Mesendoderm (in vitro differentiated cells): ENCODE measurements at regions not wholly inside any gene's neighbourhood (a gene's known extent, or its start where the extent isn't known, plus 50 kb on each side); places are given as distances from the start of the nearest gene placed in this dataset.

ENCODE experiments used
- DNase-seq: peaks from one replicate; pipeline ENCODE4 v3.0.0; 2013
- H2AK5ac ChIP-seq: 2 replicates; pipeline ENCODE4 v1.6.1; 2013; ENCODE audit warnings: low read length, inconsistent platforms
- H2BK120ac ChIP-seq: 2 replicates; pipeline ENCODE4 v1.6.1; 2013; ENCODE audit warnings: low read depth, mild to moderate bottlenecking, low read length, moderate library complexity, mixed read lengths
- H2BK15ac ChIP-seq: replicated peaks from 2 replicates; pipeline ENCODE4 v1.6.1; 2013; ENCODE audit warnings: low read depth, mild to moderate bottlenecking, moderate library complexity
- H2BK5ac ChIP-seq: 2 replicates; pipeline ENCODE4 v1.6.1; 2013; ENCODE audit warnings: low read length, inconsistent platforms
- H3K18ac ChIP-seq: 2 replicates; pipeline ENCODE4 v1.6.1; 2013; ENCODE audit warnings: mild to moderate bottlenecking, low read length, mixed read lengths
- H3K23ac ChIP-seq: one replicate; pipeline ENCODE4 v1.6.1; 2013; ENCODE audit warnings: low read length
- H3K27ac ChIP-seq: 2 replicates; pipeline ENCODE4 v1.5.1; 2013; ENCODE audit warnings: low read depth, mild to moderate bottlenecking, inconsistent platforms, low read length, moderate library complexity
- H3K27me3 ChIP-seq: 2 replicates; pipeline ENCODE4 v1.6.1; 2013; ENCODE audit warnings: low read length, control low read depth, mild to moderate bottlenecking, inconsistent platforms; ENCODE audit not compliant: insufficient read depth, poor library complexity
- H3K36me3 ChIP-seq: 2 replicates; pipeline ENCODE4 v1.6.1; 2013; ENCODE audit warnings: low read length, inconsistent platforms; ENCODE audit not compliant: control insufficient read depth, insufficient read depth
- H3K4ac ChIP-seq: one replicate; pipeline ENCODE4 v1.6.1; 2013; ENCODE audit warnings: low read depth, mild to moderate bottlenecking, low read length, moderate library complexity
- H3K4me1 ChIP-seq: 2 replicates; pipeline ENCODE4 v1.6.1; 2013; ENCODE audit warnings: low read depth, low read length, inconsistent platforms; ENCODE audit not compliant: control insufficient read depth
- H3K4me2 ChIP-seq: 2 replicates; pipeline ENCODE4 v1.6.1; 2013; ENCODE audit warnings: low read length
- H3K4me3 ChIP-seq: 2 replicates; pipeline ENCODE4 v1.5.1; 2013; ENCODE audit warnings: mild to moderate bottlenecking, low read length
- H3K56ac ChIP-seq: one replicate; pipeline ENCODE4 v1.6.1; 2013; ENCODE audit warnings: low read length
- H3K79me1 ChIP-seq: 2 replicates; pipeline ENCODE4 v1.6.1; 2013; ENCODE audit warnings: low read length, inconsistent platforms
- H3K79me2 ChIP-seq: 2 replicates; pipeline ENCODE4 v1.6.1; 2013; ENCODE audit warnings: mild to moderate bottlenecking, low read length; ENCODE audit not compliant: control insufficient read depth, insufficient read depth
- H3K9ac ChIP-seq: 2 replicates; pipeline ENCODE4 v1.6.1; 2013; ENCODE audit warnings: low read length, inconsistent platforms
- H4K5ac ChIP-seq: one replicate; pipeline ENCODE4 v1.6.1; 2013; ENCODE audit warnings: low read length
- H4K8ac ChIP-seq: one replicate; pipeline ENCODE4 v1.6.1; 2013; ENCODE audit warnings: low read depth, mild to moderate bottlenecking, control low read depth, low read length, moderate library complexity
- WGBS: extraction: QIAGEN DNeasy Blood & Tissue Kit; methylation state at CpG from one replicate; pipeline ENCODE4 v1.1.7; 2013; ENCODE audit warnings: low lambda C conversion rate, missing lambda C conversion rate; ENCODE audit not compliant: insufficient coverage; ENCODE audit errors: extremely low coverage; 5-methylcytosine and 5-hydroxymethylcytosine counted together

DNA sequence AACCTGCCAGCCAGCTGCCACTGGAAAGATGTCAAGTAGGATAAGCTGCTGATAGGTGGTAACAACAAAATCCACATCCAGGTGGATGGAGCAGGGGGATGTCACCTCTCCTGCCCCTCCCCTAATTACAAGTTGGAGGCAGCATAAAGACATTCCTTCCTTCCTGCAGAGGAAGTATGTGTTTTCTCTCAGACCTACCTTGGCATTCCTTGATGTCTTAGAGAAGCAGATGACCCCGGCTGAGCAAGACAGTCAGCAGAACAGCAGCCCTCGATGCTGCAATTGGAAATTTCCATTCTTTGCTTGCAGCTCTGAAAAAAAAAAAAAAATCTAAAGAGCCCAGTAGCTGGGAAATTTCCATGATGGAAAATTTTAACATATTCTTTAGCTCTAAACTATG lies 137.5 kb upstream of the MKLN1 start:
- no peak overlapping the region for H3K4ac ChIP-seq
- H4K8ac ChIP-seq = no peak overlapping the region
- WGBS = no CpG with 5 or more reads among the region's 2 CpGs
- no peak overlapping the region for H3K4me2 ChIP-seq
- H2AK5ac ChIP-seq = no peak overlapping the region
- peaks cover 8% of the 10 kb centered on the region for H3K4me1 ChIP-seq
- no peaks in the 10 kb centered on the region for H3K27me3 ChIP-seq
- no peak overlapping the region for H3K27ac ChIP-seq
- no peaks in the 10 kb centered on the region for H3K79me2 ChIP-seq
- H3K79me1 ChIP-seq = no peaks in the 10 kb centered on the region
- H3K36me3 ChIP-seq = no peaks in the 10 kb centered on the region
- no peak overlapping the region for H3K4me3 ChIP-seq
- H2BK5ac ChIP-seq = no peak overlapping the region
- H3K23ac ChIP-seq = no peak overlapping the region
- no peak overlapping the region for H3K18ac ChIP-seq
- peak; percentile 95 for DNase-seq
- H2BK120ac ChIP-seq = no peak overlapping the region
- no peak overlapping the region for H2BK15ac ChIP-seq
- no peak overlapping the region for H3K56ac ChIP-seq
- no peak overlapping the region for H4K5ac ChIP-seq
- H3K9ac ChIP-seq = no peak overlapping the region

DNA sequence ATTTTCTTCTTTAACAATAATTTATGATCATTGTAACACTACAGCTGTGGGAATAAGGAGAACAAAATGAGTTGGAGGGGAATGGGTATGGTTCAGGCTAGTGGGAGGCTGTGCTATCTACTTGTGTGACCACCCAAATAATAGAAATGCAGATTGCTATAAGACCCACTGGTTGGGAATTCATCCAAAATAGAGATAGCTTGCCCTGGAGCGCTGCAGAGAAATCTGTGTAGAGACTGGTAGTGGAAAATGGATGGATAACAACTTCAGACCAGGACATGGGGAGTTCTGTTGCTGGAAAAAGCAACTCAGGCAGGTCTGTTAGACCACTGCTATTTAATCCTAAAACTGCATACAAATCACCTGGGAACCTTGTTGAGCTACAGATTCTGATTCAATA lies 137.1 kb upstream of the MKLN1 start:
- peak overlapping the region; percentile 74 for H3K23ac ChIP-seq
- no peak overlapping the region for H4K8ac ChIP-seq
- no peak for DNase-seq
- H3K4me1 ChIP-seq = peaks cover 8% of the 10 kb centered on the region
- peak overlapping the region; percentile 54 for H3K18ac ChIP-seq
- H3K56ac ChIP-seq = peak overlapping the region; percentile 78
- H3K27ac ChIP-seq = peak overlapping the region; percentile 50
- no peak overlapping the region for H4K5ac ChIP-seq
- no peaks in the 10 kb centered on the region for H3K79me2 ChIP-seq
- no peaks in the 10 kb centered on the region for H3K27me3 ChIP-seq
- no peaks in the 10 kb centered on the region for H3K36me3 ChIP-seq
- H3K4me3 ChIP-seq = no peak overlapping the region
- H2BK5ac ChIP-seq = peak overlapping the region; percentile 61
- H2BK15ac ChIP-seq = no peak overlapping the region
- peak overlapping the region; percentile 63 for H2BK120ac ChIP-seq
- WGBS = no CpG with 5 or more reads among the region's 1 CpG
- no peak overlapping the region for H3K4me2 ChIP-seq
- no peak overlapping the region for H2AK5ac ChIP-seq
- H3K9ac ChIP-seq = no peak overlapping the region
- H3K4ac ChIP-seq = peak overlapping the region; percentile 60
- no peaks in the 10 kb centered on the region for H3K79me1 ChIP-seq

DNA sequence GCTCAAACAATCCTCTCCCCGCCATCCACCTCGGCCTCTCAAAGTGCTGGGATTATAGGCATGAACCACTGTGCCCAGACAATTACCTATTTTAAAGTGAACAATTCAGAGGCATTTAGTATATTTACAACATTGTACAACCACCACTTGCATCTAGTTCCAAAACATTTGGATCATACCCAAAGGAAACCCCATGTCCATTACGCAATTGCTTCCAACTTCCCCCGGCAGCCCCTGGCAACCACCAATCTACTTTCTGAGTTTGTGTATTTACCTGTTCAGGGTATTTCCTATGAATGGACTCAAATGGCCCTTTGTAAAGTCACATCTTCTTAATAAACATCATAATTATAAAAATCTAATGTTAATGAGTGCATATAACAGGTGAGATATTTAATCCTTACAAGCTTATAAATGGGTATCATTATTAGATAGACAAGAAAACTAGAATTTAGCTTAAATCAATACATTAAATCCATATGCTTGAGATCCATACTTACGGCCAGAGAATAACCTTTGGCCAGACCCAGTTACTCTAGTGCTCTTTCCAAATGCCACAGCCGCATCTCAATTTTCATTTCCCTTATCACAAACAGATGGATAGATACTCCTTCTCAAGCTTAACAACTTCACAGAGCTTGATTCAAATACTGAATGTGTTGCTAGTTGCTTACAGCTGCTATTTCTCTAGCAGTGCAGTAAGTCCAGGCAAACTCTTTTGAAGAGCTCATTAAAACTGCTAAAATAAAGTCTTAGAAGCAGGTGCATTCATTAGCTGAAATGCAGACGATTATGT lies 133.4 kb upstream of the MKLN1 start:
- H4K5ac ChIP-seq = no peak overlapping the region
- no peak overlapping the region for H3K4ac ChIP-seq
- H3K36me3 ChIP-seq = no peaks in the 10 kb centered on the region
- H2AK5ac ChIP-seq = no peak overlapping the region
- H2BK15ac ChIP-seq = no peak overlapping the region
- no peak overlapping the region for H2BK5ac ChIP-seq
- H3K56ac ChIP-seq = no peak overlapping the region
- no peak overlapping the region for H4K8ac ChIP-seq
- H3K79me2 ChIP-seq = no peaks in the 10 kb centered on the region
- no peak overlapping the region for H2BK120ac ChIP-seq
- no peak overlapping the region for H3K4me2 ChIP-seq
- no peaks in the 10 kb centered on the region for H3K79me1 ChIP-seq
- no peak for DNase-seq
- H3K9ac ChIP-seq = no peak overlapping the region
- no peak overlapping the region for H3K18ac ChIP-seq
- H3K27ac ChIP-seq = no peak overlapping the region
- no peaks in the 10 kb centered on the region for H3K27me3 ChIP-seq
- H3K4me1 ChIP-seq = peaks cover 8% of the 10 kb centered on the region
- H3K23ac ChIP-seq = no peak overlapping the region
- no CpG with 5 or more reads among the region's 7 CpGs for WGBS
- no peak overlapping the region for H3K4me3 ChIP-seq

DNA sequence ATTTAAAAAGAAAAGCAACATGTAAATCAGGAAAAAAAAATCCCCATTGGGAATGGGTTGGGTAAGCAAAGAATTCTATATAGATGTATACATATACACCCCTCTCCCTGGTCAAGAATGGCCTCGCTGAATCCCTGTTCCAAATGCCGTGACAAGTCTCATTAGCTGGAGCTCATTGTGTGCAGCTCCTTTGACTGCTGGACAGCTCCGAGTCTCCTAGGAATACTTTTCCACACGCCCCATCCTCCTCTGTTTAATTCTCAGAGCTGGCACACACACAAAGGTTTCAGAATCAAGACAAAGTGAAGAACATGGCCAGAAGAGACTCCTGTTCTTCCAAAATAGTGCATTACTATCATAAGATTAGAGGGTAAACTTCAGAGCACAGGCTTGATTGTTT lies 130.9 kb upstream of the MKLN1 start:
- Histone ChIP-seq H3K56ac (no peak overlapping the region), H3K9ac (no peak overlapping the region), H3K79me1 (no peaks in the 10 kb centered on the region), H2BK15ac (no peak overlapping the region), H3K36me3 (no peaks in the 10 kb centered on the region), H3K4me3 (no peak overlapping the region), H2BK5ac (no peak overlapping the region), H3K23ac (no peak overlapping the region), H2AK5ac (no peak overlapping the region), H4K8ac (no peak overlapping the region), H3K4ac (no peak overlapping the region), H3K18ac (no peak overlapping the region), H3K27ac (no peak overlapping the region), H3K79me2 (no peaks in the 10 kb centered on the region), H3K4me2 (no peak overlapping the region), H3K27me3 (no peaks in the 10 kb centered on the region), H2BK120ac (no peak overlapping the region), H3K4me1 (no peaks in the 10 kb centered on the region), H4K5ac (no peak overlapping the region)
- DNase-seq = peak; percentile 32
- no CpG with 5 or more reads among the region's 4 CpGs for WGBS

DNA sequence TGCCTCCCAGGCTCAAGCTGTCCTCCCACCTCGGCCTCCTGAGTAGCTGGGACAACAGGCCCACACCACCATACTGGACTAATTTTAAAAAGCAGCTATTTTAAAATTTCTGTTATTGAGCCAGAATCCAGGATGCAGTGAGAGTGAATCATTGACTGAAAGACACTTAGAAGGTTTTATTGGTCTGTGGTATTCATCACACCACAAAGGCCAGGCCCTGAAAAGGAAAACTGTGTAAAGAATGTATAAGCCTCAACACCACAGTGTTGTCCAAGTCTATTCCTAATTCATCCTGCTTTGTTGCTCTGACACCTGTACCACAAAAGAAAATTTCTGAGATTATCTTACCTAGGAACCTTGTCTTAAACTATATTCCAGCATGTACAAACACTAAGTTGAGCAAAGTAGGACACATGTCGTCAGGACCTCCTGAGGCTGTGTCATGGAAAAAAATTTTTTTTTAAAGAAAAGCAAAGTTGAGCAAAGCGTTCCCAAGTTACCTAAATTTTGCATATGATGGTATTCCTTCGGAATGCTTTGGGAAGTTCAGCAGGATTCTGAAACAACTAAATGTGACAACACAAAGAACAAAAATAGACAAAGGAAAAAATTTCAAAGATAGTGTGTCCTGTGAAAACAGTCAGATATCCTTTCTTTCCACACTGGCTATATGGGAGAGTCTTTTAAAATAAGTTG lies 129.6 kb upstream of the MKLN1 start:
- H3K4me2 ChIP-seq = no peak overlapping the region
- H3K56ac ChIP-seq = no peak overlapping the region
- H2BK5ac ChIP-seq = no peak overlapping the region
- DNase-seq = no peak
- H2BK15ac ChIP-seq = no peak overlapping the region
- H4K5ac ChIP-seq = no peak overlapping the region
- no peaks in the 10 kb centered on the region for H3K36me3 ChIP-seq
- WGBS = no CpG with 5 or more reads among the region's 4 CpGs
- H3K9ac ChIP-seq = no peak overlapping the region
- no peak overlapping the region for H3K27ac ChIP-seq
- H3K27me3 ChIP-seq = no peaks in the 10 kb centered on the region
- no peak overlapping the region for H3K4ac ChIP-seq
- no peak overlapping the region for H2AK5ac ChIP-seq
- no peak overlapping the region for H3K18ac ChIP-seq
- no peaks in the 10 kb centered on the region for H3K79me2 ChIP-seq
- no peaks in the 10 kb centered on the region for H3K4me1 ChIP-seq
- no peaks in the 10 kb centered on the region for H3K79me1 ChIP-seq
- no peak overlapping the region for H3K23ac ChIP-seq
- no peak overlapping the region for H2BK120ac ChIP-seq
- H4K8ac ChIP-seq = no peak overlapping the region
- no peak overlapping the region for H3K4me3 ChIP-seq
